Urothelium cell line (cell line): ENCODE measurements at regions not wholly inside any gene's neighbourhood (a gene's known extent, or its start where the extent isn't known, plus 50 kb on each side); places are given as distances from the start of the nearest gene placed in this dataset.

Experiments used
- DNase-seq: peaks from one replicate; pipeline ENCODE4 v3.0.0; 2011; ENCODE audit warnings: low spot score, mixed read lengths
- FAIRE-seq: peaks from 2 replicates; lab custom pipeline; 2011; peaks lifted over from hg19 to GRCh38; lab: Jason Lieb, UNC

DNA sequence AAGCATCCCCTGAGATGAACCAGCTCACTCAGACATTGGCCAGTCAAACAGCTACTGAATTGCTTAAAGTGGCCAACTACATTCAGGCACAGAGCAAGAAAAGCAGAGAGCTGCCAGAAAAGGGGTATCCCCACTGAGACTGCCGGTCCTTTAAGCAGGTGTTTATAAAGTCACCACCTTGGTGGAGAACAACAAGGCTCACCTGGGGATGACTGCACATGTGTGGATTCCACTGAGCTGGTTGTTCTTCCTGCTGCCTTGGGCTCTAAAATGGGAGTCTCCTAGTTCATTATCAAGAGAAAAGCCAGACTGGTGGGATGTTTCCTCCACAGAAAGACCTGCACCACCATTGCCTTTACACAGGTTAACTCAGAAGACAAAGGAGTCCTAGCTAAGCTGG is 51.8 kb upstream of the IPO5 start:
- FAIRE-seq (no peak), DNase-seq (no peak)
